ENCODE measurements at regions not wholly inside any gene's neighbourhood (a gene's known extent, or its start where the extent isn't known, plus 50 kb on each side); places are given as distances from the start of the nearest gene placed in this dataset.
"Not testable (repeated sequence)": the region's sequence is repeated elsewhere in the genome, so short reads cannot be mapped to it uniquely, and the experiment has no call there.

- DNase-seq: no peak
These were observed 1434.5 kb downstream of the KCNT2 start for GRCh38 chr1:195173753-195174152.

- not testable (repeated sequence) for DNase-seq
These were observed 1448.4 kb downstream of the KCNT2 start for GRCh38 chr1:195159795-195160194.

DNA sequence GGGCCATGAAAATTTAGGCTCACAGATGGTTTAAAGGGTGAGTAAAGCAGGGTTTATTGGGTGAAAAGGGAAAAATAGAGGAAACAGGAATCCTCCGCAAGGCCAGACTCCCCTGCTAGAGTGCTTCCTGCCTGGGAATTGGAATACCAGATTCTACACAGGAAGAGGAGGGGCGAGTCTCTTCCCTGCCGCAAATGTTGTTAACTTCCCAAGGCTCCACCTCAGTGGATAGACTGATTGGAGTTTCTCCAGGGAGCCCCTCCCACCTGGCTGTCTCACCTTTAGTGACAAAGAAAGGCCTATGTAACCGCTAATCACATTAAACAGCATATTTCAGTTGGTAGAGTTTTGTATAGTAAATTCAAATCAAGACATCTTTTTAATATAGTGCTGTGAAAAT, 1450.1 kb downstream of the KCNT2 start:
- no peak for DNase-seq

GRCh38 chr1:195153107-195153506, 1455.1 kb downstream of the KCNT2 start:
- DNase-seq: no peak

DNA sequence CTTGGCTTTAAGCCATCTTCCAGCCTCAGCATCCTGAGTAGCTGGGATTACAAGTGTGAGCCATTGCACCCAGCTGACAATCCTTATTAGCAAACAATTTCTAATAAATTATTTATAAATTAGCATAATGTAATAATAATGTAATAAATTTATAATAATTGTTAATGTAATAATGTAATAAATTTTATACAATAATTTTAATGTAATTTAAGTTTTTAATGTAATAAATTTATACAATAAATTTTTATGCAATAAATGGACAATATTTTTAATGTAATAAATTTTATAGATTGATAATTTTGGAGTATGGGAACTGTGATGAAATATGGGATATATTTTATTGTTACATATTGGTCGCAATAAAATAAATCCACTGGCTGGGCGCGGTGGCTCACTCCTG, 1457.5 kb downstream of the KCNT2 start:
- DNase-seq: no peak

GRCh38 chr1:195141294-195141693, 1466.9 kb downstream of the KCNT2 start:
- DNase-seq: no peak

GRCh38 chr1:195130598-195130997, 1477.6 kb downstream of the KCNT2 start:
- DNase-seq: no peak

DNA sequence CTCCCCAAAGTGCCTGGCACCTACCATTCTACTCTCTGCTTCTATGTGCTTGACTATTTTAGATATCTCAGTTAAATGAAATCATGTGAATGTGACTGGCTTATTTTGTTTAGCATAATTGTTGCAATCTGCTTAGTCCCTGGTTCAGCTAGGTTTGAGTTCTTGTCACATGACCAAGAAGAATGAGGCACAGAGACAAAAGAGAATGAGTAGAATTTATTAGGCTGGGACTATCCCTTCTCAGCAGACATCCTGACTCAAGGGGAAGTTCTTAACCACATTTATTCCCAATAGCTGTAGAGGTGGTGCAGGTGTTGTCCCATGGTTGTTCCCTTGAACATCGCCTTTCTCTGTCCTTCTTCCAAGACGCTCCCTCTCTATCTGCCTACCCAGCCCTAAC, 1485.7 kb downstream of the KCNT2 start:
- no peak for DNase-seq

- DNase-seq: no peak
These were observed 1494.8 kb downstream of the KCNT2 start for GRCh38 chr1:195113471-195113870.

GRCh38 chr1:195105773-195106172, 1502.5 kb downstream of the KCNT2 start:
- no peak for DNase-seq

DNA sequence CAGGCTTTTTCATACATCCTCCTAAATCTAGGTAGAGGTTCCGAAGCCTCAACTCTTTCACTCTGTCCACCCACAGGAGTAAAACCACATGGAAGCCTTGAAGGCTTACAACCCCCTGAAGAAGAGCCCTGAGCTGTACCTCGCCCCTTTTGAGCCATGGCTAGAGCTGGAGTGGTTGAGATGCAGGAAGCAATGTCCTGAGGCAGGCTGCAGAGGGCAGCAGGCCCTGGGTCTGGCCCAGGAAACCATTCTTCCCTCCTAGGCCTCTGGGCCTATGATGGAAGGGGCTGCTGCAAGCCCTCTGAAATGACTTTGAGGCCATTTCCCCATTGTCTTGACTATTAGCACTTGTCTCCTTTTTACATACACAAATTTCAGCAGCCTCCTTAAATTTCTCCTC, 1503.0 kb downstream of the KCNT2 start:
- DNase-seq: no peak

DNA sequence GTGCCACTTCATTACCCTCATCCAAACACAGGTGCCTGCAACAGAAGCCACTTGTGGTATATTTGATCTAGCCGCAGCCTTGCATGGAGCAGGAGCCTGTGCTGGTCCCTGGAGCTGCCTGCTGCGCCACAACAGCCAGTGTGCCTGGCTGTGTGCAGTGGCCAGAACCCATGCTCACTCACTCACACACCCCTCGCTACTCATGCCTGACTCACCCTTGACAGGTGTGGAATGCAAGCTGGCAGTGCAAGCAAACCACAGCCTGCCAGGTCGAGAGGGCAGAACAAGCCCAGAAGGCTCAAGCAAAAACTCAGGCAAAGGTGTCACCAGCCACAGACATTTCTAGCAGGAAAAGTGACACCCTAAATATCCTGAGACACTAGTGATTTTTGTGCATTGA, 1510.9 kb downstream of the KCNT2 start:
- no peak for DNase-seq

DNA sequence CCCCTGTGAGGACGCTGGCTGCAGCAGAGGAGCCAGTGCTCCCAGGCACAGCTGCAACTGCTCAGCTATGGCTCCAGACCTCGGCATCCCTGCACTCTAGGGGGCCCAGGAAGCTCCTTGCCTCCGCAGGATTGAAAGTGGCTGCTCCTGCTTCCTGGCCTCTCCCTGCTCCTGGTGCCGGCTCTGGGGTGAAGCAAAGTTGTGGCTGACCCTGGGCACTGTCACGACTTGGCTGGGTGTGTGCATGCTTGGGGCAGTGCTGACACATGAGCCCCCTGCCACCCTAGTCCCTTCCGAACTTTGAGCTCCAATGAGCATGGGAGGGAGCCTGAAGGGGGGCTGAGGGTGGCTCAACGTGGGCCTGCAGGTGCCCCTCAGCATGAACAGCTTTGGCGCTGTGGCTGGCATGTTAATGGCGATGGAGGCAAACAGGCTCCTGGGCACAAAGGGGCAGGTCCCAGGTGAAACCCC, 1512.2 kb downstream of the KCNT2 start:
- no peak for DNase-seq

DNA sequence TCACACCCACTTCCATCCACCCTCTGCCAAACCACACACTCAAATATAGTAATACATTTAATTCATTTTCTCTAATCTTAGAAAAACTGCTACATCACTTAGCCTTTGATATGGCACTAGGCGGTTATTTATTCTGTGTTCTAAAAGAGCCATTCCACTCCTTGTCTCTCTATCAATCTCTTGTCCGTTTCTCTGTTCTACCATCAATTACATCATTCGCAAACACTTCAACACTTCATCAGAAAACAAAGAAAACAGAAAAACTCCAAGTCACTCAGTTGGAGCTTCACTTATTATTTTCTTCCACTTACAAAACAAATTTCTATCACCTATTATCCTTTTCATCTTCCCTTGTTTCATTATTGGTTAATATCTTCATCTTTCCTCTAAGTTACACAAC, 1523.0 kb downstream of the KCNT2 start:
- DNase-seq: no peak

- DNase-seq: no peak
These were observed 1526.1 kb downstream of the KCNT2 start for GRCh38 chr1:195082183-195082582.

DNA sequence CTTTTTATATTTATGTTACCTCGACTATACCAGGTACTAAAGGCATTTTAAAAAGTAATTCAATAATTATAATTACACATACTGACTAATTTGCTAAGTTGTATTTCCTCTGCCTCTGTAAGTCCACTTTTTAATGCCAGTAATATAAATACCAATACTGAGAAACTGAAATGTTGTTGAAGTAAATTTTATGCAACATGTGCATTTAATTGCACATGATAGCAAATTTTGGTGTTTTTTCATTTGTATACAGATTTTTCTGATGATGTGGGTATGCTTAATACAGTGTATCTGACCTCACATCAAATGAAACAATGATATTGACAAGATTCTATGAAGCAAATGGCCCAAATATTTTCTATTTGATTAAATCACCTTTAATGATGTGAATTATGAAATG, 1531.6 kb downstream of the KCNT2 start:
- DNase-seq: no peak

GRCh38 chr1:195075973-195076372, 1532.3 kb downstream of the KCNT2 start:
- no peak for DNase-seq

GRCh38 chr1:195071461-195071860, 1536.8 kb downstream of the KCNT2 start:
- no peak for DNase-seq

DNA sequence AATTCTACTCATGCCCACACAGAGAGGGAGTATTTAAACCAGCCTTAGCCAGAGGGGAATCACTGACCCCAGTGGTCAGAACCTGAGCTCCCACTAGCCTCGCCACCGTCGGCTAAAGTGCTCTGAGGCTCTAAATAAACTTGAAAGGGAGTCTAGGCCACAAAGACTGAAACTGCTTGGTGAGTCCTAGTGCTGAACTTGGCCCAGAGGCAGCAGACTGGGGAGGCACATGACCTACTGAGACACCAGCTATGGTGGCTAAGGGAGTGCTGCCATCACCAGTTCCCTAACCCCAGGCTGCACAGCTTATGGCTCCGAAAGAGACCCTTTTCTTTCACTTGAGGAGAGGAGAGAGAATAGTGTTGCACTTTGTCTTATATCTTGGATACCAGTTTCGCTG, 1542.8 kb downstream of the KCNT2 start:
- DNase-seq: no peak

DNA sequence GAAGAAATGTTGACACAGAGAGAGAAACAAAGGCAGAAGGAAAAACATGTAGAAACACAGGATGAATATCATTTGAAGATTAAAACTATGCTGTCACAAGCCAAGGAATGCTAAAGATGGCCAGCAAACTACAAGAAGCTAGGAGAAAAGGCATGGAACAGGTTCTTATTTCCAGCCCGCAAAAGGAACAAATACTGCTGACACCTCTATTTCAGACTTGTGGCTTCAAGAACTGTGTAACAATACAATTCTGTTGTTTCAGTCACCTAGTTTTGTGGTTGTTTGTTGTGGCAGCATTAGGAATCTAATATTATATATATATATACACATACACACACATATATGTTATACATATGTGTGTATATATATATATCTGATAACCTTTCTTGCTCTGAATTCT, 1543.9 kb downstream of the KCNT2 start:
- DNase-seq: no peak

GRCh38 chr1:195054217-195054687, 1554.0 kb downstream of the KCNT2 start:
- no peak for DNase-seq

DNA sequence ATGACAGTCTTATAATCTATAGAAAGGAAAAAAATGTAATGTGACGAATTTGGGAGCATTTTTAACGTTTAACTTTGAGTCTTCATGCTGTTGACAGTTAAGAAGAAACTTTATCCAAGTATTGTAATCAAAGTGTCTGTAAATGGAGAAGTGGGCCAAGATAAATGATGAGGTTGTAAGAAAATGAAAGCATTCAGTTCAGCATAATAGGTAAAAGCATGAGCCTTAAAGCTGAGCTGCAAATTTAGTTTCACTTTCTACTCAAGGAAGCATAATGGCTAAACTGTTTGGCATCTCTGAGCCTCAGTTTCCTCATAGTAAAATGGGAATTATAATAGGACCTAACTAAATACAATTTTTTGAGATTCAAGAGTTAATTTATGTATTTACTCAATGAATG, 1554.8 kb downstream of the KCNT2 start:
- no peak for DNase-seq

- DNase-seq: no peak
These were observed 1560.5 kb downstream of the KCNT2 start for GRCh38 chr1:195047772-195048171.

DNA sequence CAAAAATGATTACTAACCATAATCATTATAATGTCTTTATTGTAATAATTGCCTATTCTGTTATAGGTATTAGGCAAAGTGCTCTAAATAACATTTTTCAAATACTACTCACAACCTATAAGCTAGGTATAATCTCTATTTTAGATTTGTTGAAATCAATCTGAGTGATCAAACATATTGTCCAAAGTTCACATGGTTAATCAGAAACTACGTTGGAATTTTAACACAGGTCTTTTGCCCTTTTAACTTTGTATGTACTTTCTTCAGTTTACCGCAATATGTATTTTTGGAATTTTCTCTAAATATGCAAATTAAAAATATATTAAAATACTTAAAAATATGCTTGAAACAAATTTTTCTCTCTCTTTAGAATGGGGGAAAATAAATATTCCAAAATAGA, 1563.2 kb downstream of the KCNT2 start:
- no peak for DNase-seq

GRCh38 chr1:195030793-195031192, 1577.4 kb downstream of the KCNT2 start:
- DNase-seq: no peak

- no peak for DNase-seq
These were observed 1581.4 kb downstream of the KCNT2 start for GRCh38 chr1:195026792-195027191.

Data from hematopoietic multipotent progenitor cell treated with erythropoietin and hydrocortisone succinate and interleukin-3 and kit ligand, for 8 days (in vitro differentiated cells).